ENCODE measurements at regions not wholly inside any gene's neighbourhood (a gene's known extent, or its start where the extent isn't known, plus 50 kb on each side); places are given as distances from the start of the nearest gene placed in this dataset.

- no peak for TF ChIP-seq CTCF (IDR thresholded peaks at IDR 0.05)
- TF ChIP-seq POLR2A (IDR thresholded peaks at IDR 0.05), result no peak
Observed at GRCh38 chrX:109813236-109813635, 80.2 kb upstream of the ACSL4 start.
